GM21529 (cell line): ENCODE measurements at regions not wholly inside any gene's neighbourhood (a gene's known extent, or its start where the extent isn't known, plus 50 kb on each side); places are given as distances from the start of the nearest gene placed in this dataset.
"Not testable (repeated sequence)": the region's sequence is repeated elsewhere in the genome, so short reads cannot be mapped to it uniquely, and the experiment has no call there.

Experiments used
- ATAC-seq: cut with Tn5 transposase; IDR thresholded peaks from one replicate; pipeline ENCODE4 v1.9.1; 2021; ENCODE audit not compliant: unreplicated experiment

DNA sequence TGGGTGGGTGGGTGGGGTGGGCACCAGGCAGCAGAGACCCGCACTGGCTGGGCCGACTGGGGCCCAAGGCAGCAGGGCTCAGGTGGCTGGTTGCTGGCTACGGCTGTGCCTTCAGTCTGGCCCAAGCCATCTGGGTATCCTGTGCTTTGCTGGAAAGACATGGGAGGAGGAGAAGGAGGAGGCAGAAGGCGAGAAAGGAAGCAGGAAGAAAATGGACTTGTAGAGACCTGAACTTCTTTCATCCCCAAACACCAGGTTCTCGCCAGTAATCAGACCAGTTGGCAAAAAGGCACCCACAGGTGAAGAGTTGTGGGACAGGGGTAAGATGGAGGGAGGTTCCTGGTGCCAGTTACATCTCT, 78.8 kb downstream of the IGLL1 start:
- no peak for ATAC-seq

DNA sequence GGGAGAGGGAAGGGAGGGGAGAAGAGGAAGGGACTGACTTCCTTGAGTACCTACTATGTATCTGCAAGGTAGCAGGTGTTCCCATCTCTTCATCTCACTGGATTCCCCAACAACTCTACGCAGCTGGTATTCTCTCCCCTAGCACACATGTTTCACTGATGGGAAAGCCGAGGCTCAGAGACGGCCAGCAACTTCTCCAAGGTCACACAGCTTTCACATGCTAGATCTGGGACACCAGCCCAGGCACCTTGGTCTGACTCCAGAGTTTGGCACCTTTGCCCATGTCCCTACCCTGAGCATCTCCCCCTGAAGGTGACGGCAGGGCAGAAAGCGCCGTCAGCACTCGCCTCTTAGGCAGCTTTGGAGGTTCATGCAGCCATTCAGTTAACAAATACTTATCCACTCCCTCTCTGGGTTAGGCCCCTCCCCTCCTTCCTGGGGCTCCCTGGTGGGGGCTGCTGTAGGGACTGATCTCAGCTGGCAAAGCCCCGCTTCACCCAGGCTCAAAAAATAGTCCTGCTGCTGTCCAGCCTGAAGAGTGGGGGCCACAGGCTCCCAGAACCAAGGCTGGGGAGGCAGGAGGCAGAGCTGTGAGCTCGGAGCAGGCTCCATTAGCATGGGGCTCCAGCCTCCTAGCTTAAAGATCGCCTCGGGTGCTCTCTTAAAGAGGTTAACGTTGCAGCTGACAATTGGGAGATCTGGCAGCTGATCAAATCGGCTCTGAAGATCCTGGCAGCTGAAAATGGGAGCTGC, 79.4 kb downstream of the IGLL1 start:
- ATAC-seq, result no peak

DNA sequence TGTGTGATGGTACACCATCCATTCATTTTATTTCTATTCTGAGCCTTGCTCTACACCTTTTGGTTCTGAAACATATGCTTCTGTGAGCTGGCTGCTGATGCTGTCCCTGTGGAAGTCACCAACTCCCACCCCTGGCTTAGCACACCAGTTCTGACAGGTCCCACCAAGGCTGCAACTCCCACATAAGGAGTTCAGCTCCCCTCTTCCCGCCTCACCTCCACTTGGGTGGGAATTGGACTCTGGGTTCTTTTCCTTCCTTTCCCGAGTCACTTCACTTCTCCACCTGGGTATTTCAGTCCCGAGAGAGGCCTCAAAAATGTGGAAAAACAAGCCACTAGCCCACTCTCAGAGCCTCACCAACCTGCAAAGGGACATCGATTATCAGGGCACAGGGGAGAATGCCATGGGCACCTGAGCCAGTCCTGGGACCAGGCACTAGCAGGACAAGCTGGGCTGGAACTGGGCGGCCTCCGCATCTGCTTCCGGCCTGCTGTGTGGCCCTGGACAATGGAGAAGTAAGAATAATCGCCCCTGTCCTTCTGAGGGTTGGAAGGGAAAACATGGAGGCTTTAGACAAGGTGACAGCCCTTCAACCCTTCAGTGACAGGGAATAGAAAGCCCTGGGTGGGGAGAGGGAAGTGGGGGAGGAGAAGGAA, 80.1 kb downstream of the IGLL1 start:
- no peak for ATAC-seq

DNA sequence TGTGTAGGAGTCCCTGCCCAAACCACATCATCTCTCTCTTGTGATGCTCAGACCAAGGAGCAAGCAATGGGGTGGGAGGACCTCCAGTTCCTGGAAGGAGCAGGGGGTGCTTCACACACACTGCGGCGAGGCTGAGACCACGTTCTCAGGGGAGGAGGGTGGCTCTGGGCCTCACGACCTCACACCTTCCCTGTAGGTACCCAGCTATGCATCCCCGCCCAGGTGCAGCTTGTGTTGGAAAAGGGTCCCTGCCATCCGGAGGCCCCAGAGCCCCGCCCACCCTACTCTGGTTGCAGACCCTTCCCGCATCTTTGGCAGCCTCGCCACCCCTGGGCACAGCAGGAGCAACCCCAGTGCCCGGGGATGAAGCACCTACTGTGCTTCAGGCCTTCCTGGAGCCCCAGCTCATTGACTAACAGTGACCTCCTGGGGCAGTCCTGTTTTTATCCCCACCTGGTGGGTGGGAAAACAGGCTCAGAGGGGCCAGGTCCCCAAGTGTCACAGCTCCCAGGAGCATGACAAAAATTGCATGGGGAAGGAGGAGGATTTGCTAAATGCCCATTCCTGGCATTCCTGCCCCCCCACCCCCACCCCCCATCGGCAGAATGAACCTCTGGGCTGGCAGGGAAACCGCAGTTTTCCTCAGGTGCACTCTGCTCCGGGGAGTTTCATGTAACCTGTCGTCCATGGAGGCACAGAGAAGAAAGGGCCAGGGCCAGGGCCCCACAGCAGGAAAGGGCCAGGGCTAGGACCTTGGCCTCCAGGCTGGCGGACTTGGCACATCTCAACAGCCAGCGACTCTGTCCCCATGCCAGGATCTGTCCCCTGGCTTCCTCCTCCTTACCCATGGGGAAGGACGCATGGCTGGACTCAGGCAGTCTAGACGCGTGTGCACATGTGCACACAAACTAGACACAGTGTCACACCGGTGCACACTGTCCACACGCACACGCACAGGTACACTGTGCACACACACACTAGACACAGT, 81.0 kb downstream of the IGLL1 start:
- ATAC-seq, result no peak

DNA sequence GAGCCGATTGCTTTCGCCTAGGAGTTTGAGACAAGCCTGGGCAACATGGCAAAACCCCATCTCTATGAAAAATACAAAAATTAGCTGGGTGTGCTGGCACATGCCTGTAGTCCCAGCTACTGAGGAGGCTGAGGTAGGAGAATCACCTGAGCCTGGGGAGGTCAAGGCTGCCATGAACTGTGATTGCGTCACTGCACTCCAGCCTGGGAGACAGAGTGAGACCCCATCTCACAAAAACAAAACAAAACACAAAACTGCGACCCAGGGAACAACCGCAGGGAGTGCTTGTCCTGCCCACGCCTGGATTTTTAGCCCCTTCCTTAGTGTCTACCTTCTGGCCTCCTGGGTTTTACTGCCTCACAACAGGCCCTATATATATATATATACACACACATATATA, 82.2 kb downstream of the IGLL1 start:
- not testable (repeated sequence) for ATAC-seq

DNA sequence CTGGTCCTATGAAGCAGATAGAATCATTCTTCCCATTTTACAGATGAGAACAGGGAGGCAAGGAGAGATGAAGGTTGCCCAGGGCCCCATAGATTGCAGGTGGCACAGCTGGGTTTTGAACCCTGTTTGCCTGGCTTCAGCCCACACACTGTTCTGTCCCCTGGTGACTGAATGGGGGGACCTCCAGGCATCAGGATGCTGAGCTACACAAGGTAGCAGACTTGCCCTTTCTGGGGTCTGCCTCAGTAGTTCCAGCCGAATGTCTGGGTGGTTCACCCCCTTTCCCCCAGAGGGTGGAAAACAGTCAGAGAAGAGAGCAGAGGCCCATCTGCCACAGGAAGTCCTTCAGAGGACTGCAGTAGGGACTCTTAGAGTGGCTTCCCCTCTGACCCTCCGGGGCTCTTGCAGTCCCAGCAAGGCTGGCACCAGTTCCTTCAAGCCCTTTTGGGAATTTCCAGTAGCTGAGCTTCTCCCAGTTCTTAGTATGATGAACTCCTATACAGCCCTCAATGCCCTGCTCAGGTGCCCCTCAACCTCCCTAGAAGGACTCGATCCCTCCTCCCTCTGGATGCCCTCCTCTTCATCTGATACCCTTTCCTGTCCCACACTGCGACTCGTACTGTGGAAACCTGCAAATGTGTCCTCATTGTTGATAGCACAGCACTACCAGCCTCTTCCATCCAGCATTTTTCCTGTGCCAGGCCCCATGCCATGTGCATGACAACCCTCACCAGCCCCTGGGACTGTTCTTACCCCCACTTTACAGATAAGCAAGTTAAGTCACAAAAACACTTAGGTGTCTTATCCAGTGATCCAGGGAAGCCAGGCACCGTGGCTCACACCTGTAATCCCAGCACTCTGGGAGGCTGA, 82.8 kb downstream of the IGLL1 start:
- ATAC-seq, result no peak

DNA sequence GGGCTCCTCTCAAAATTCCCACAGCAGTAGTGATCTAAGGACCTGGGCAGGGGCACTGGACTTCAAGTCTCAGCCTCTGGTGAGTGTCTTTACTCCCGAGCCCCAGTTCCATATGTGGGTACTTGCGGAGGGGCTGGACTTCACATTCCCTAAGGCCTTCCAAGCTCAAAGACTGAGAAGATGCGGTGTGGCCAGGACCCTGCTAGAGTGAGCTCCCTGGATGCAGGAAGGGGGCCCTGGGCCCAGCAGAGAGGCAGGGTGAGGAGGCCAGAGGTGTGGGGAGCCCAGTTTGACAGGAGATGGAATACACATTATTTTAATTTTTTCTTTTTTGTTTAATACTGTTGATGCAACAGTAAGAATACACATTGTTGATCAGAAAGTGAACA, 83.7 kb downstream of the IGLL1 start:
- ATAC-seq, result no peak

DNA sequence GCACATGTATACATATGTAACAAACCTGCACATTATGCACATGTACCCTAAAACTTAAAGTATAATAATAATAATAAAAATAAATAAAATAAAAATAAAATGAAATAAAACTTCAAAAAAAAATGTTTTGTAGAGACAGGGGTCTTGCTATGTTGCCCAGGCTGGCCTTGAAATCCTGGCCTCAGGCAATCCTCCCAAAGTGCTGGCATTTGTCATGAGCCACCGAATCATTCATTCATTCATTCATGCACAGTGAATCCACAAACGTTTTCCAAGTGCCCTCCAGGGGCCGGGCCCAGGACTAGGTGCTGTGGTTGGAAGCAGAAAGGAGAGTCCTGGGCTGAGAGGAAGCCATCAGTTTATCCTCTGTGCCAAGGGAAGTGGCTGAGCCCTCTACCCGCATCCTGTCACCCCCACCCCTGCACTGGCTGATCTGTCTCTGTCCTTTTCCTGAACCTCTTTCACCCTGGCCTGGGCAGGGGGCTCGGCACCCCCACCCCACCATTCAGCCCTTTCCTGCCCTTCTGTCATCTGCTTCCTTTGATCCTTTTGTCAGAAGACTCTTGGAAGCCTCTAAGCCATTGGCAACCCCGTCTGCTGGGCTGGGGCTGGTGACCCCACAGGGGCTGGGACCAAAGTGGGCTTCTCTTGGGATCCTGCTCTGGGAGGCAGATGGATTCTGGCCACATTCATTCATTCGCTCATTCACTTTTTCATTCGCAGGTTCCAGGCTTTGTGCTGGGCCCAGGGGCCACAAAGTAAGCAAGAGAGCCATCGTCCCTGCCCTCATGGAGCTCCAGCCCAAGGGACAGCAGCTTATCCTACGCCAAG, 84.3 kb downstream of the IGLL1 start:
- no peak for ATAC-seq

DNA sequence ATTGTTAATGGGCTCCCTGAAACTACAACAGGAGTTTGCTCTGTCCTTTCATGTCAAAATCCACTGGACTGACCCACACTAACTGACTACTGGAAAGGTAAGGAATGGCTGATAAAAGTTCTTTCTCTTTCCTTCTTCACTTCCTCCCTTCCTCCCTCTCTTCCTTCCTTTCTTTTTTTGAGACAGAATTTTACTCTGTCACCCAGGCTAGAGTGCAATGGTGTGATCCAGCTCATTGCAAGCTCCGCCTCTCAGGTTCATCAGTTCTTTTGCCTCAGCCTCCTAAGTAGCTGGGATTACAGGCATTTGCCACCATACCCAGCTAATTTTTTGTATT, 85.2 kb downstream of the IGLL1 start:
- no peak for ATAC-seq

DNA sequence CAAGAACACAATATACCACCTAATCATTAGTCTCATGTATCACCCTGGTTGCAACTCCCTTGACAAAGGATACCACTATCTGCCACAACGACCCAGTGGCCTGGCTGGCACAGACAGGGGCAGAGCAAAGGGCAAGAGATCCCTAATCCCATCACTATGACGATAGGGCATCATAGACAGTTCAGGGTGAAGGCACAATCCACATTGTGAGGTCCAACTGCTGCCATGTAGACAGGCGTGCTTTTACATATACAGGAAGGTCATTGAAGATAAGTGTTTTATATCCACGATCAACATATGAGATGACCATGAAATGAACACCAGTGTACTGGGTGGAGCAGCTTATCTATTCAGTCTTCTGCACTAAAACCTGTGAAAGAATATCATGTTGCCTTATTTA, 94.6 kb downstream of the IGLL1 start:
- ATAC-seq, result no peak

DNA sequence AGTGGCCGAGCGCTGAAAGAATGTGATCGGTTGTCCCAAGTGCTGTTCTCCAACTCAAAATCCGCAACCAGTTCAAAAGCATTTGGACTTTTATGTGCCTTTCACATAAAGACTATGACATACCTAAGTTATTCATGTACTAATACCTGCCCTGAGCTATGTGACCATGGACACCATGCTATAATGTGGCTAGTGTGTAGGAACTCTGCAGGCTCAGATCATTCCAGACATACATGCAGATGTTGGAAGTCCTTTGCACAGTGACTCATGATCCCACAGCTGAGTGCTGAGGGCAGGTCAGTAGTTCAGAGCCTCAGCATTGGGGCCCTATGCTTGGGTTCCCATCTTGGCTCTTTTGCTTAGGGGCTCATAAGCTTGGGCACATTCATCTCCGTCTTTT, 95.4 kb downstream of the IGLL1 start:
- ATAC-seq, result no peak

DNA sequence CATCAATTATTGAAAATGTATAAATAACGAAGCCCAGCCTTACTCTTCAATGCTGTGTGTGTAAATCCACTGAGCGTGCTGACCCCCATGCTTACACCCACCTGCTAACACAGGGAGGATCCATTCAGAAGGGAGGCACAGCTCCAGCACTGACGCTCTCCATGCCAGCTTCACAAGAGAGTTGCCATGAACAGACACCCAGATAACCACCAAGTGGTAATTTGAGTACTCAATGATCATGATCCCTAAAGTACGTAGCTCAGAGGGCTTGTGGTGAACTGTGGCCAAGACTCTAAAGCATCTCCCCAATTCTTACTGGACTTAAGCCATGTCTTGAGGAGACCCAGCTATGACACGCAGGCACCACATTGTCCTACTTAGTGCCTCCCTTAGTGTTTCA, 98.7 kb downstream of the IGLL1 start:
- ATAC-seq, result no peak

DNA sequence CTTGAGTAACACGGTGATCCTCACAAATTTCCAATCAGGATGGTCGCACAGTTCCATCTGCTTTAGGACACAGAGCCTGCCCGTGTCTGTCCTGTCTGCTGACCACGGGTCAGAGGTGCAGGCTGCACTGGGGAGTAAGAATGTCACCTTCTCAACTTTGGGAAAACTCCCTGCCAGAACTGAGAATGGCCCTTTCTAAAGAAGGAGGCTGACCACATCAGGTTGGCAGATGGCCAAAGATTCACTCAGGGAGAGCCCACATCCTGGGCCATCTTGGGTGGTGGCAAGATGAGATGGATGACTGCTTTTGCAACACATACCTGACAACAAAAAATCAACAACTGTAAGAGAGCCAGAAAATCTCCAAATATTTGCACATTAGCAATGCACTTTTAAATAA, 101.9 kb downstream of the IGLL1 start:
- ATAC-seq, result no peak

DNA sequence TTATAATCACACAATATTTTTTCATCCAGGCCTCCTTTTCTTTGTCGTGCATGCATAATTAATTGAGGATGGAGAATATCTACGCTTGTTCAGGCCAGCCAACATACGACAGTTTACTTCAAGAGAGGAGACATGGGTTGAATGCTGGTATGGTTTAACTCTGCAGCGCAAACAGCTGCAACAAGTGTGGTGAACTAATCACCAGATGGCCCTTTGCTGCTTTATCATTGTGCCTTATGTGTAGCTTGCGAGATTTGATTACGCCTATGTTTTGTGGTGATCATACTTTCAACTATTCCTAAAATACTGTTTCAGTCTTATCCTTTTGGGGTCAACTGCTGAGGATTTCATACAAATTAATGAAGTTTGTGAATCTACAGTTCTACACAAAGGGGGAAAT, 105.6 kb downstream of the IGLL1 start:
- not testable (repeated sequence) for ATAC-seq

DNA sequence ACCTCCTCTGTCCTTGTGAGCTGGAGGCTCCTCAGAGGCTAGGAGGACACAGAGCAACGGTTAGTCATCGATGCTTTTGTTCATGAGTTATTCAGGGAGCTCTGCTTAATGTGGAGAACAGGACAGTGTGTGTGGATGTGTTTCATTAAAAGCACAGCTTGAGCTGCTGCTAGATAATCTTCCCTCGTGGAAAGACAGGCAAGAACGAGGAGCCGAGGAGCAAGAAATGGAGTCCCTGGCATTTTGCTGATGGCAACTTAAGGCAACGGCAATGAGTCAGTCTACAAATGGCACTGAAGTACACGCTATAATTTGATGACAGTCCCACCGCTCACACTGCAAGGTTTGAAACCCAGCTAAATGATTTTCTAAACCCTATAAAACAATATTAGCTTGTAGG, 106.2 kb downstream of the IGLL1 start:
- ATAC-seq, result no peak

DNA sequence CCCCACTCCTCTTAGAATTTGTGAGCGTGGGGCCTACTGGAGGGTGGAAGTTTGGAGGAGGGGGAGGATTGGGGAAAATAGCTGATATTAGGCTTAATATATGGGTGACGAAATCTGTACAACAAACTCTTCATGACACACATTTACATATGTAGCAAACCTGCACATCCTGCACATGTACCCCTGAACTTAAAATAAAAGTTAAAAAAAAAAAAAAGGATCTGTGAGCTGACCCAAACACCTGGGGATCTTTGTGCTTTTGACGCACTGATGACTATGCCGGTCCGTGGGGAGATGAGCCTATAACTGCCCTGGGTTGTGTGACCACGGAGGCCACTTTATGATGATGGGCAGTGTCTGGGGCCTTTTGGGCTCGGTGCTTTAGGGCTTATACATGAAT, 107.7 kb downstream of the IGLL1 start:
- ATAC-seq, result not testable (repeated sequence)

DNA sequence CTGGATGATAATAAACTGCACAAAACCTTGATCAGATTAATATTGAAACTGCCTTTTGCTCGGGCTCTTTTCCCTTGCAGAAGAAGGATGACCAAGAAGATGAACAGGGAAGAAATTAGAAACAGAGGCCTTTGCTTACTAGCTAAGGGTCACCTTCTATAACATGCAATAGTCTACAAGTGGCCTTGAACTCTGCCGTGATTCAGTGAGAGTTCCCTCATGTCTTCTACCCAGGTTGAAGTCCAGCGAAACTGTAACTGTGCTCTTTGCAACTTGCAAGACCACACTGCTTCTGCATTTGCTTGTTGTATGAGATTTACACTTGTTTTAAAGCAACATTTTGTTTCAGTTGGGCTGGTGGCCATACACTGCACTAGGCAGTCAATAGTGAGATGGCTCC, 108.4 kb downstream of the IGLL1 start:
- no peak for ATAC-seq

DNA sequence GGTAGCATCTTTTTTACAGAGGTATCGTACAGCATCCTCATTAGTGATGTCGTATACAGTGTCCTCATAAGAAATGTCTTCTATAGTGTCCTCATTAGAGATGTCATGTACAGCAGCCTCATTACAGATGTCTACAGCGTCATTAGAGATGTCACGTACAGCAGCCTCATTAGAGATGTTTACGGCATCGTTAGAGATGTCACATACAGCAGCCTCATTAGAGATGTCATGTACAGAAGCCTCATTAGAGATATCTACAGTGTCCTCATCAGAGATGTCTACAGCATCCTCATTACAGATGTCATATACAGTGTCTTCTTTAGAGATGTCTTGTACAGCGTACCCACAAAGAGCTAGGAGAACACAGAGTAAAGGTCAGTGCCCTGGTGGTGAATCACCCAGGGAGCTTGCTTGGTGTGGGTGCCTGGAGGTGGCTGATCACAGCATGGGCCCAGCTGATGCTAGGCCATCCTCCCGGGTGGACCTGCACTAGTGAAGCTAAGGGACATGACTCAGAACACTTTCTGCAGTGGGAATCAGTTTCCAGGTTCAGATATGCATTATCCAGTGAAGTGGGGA, 109.2 kb downstream of the IGLL1 start:
- ATAC-seq, result no peak

DNA sequence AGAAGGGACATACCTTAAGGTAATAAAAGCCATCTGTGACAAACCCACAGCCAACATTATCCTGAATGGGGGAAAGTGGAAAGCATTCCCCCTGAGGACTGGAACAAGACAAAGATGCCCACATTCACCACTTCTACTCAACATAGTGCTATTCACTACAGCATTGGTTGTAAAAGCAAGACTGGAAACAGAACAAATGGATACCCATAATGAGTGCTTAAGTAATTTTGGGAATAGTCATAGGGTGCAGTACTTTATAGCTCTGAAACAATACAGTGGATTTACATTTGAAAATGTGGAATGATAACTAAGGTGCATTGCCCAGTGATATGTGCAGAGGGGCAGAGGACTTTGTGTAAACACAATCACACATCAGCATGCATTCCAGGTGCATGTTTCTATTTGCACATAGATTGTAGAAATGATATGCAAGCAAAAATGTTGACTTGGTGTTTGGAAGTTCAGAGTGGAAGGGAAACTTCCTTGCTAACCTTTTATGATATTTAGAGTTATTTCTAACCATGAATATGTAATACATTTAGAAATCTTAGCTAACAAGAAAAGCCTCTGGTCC, 112.3 kb downstream of the IGLL1 start:
- no peak for ATAC-seq
